HG03175 (cell line): ENCODE measurements at regions not wholly inside any gene's neighbourhood (a gene's known extent, or its start where the extent isn't known, plus 50 kb on each side); places are given as distances from the start of the nearest gene placed in this dataset.
"Not testable (repeated sequence)": the region's sequence is repeated elsewhere in the genome, so short reads cannot be mapped to it uniquely, and the experiment has no call there.

Experiments used
- ATAC-seq: cut with Tn5 transposase; IDR thresholded peaks from one replicate; pipeline ENCODE4 v1.9.1; 2021; ENCODE audit warnings: mild to moderate bottlenecking, moderate library complexity; ENCODE audit not compliant: unreplicated experiment

DNA sequence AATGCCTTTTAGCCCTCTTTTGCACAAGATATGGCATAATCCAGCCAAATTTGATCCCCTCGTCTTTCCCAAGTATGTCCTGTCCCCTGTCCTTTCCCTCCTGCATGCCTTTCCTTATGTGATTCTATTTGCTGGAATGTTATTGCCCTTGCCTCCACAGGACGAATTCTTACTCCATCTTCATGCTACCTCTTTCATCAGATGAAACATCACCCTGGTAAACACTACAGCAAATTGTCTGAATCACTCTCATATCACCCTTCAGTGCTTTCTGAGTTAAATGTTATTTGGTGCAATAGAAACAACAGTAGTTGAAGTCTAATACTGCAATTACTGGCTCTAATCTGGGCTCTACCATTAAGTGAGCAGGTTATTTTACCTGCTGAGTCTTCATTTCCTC lies 52.2 kb upstream of the FAT1 start:
- no peak for ATAC-seq

- ATAC-seq, result no peak
Observed at GRCh38 chr4:186778134-186778533, 54.5 kb upstream of the FAT1 start.

- ATAC-seq, result no peak
Observed at GRCh38 chr4:186780291-186781031, 56.8 kb upstream of the FAT1 start.

- no peak for ATAC-seq
Observed at GRCh38 chr4:186781032-186781917, 57.6 kb upstream of the FAT1 start.

- no peak for ATAC-seq
Observed at GRCh38 chr4:186782302-186782701, 58.6 kb upstream of the FAT1 start.

- no peak for ATAC-seq
Observed at GRCh38 chr4:186787536-186787935, 63.9 kb upstream of the FAT1 start.

GRCh38 chr4:186789651-186790050 lies 66.0 kb upstream of the FAT1 start:
- no peak for ATAC-seq

DNA sequence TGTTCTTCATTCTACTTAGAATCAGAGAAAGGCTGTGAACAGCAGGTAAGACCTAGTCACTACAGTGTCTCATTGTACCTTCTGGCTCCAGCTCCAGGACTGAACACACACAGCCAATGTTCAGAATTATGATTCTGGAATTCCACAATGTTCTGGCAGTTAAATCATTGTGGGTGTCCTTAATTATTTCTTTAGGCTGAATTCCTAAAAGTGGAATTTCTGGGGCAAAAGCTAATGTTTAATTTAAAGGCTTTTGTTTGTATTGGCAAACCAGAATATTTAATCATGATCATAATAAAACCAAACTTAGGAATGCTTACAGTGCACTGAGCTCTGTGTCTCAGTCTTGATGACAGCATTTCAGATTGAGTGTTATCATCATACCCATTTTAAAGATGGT lies 67.0 kb upstream of the FAT1 start:
- ATAC-seq, result no peak

DNA sequence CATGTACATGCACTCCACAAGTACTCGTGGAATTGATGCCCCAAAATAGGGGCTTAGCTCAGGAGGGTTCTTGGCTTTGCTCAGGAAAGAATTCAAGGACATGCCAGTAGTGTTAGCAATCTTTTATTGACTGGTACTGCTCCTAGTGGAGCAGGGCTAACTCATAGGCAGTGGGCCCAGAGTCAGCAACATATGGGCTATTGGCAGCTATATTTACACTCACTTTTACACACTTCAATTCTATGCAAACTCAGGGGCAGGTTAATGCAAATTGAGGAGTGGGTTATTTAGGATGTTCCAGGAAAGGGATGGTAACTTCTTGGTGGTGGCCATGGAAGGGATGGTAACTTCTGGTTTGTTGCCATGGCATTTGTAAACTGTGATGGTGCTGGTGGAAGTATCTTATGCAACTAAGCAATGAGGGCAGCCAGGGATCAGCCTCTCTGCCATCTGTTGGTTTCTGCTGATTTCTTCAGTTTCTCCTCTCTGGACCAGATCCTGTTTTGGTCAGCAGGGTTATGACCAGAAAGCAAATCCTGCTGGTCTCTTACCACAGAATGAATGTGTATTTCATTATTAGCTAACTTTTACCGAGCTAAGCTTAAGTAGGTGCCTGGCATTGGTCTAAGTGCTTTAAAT lies 69.2 kb upstream of the FAT1 start:
- ATAC-seq, result no peak

DNA sequence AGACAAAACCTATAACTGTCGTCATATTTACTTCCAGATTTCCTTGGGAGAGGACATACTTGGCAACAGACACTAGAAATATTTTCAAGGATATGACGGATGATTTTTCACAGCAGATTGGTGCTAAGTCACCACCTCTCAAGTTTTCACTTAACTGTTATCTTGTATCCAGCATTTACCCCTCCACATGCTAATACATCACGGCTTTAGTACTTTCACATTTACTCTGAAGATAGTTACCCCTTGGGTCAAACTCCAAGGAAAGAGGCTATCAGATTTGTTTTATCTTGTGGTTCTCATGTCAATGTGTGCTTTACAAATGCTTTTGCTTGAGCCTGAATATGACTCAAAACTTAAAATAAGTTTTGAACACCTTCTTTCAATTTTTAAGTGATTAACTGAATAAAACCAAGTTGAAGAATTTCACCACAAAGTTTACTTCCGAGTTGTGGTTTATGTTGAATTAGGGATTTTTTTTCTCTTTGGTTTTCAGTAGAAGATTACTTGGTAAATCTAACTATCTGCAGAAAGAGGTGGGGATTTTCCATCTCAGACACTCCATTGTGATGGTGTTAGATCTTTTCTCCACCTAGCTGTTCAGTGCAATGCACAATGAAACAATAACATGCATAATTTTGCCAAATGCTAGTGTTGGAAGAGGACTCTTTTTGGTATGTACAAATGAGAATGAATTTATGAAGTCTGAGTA lies 75.4 kb upstream of the FAT1 start:
- ATAC-seq, result no peak

GRCh38 chr4:186805020-186805820 lies 81.6 kb upstream of the FAT1 start:
- no peak for ATAC-seq

DNA sequence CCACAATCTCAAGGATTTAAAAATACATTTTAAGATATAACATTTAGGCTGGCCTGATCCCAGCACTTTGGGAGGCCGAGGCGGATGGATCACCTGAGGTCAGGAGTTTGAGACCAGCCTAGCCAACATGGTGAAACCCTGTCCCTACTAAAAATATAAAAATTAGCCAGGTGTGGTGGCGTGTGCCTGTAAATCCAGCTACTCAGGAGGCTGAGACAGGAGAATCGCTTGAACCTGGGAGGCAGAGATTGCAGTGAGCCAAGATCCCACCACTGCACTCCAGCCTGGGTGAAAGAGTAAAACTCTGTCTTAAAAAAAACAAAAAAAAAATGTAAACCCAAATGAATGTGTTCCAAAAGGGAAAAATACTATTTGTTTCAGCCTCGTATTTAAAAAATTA lies 82.3 kb upstream of the FAT1 start:
- not testable (repeated sequence) for ATAC-seq

GRCh38 chr4:186806679-186807421 lies 83.2 kb upstream of the FAT1 start:
- ATAC-seq, result no peak

DNA sequence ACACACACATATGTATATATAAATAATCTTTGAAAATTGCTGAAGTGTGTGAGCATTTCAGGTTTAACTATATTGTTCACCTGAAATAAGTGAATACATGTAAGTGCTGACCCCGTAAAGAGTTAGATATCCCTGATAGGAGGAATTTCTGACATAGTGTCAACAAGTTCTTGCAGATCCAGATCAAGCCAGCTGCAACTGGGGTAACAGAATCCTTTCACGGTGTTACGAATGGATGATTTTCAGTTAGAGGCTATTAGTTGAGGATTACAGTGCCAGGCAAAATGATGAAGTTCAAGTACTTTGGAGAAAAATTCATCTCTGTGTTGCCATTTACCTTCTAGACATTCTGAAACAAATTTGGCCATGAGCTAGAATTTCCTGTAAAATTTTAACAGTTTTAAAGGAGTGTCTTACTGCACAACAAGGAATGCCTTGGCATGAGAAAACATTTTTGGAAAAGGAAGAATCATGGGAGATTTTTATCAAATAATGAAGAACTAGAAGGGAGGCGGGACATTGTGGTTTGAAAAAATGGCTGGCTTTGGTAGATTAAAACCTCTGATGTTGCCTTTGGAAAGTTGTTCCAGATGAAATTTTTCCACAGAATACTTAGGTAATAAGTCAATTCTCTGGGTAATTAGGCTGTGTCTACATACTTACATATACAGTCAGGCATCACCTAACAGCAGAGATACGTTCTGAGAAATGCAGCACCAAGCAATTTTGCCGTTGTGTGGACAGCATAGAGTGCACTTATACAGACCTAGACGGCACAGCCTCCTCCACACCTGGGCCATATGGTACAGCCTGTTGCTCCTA lies 84.4 kb upstream of the FAT1 start:
- no peak for ATAC-seq

DNA sequence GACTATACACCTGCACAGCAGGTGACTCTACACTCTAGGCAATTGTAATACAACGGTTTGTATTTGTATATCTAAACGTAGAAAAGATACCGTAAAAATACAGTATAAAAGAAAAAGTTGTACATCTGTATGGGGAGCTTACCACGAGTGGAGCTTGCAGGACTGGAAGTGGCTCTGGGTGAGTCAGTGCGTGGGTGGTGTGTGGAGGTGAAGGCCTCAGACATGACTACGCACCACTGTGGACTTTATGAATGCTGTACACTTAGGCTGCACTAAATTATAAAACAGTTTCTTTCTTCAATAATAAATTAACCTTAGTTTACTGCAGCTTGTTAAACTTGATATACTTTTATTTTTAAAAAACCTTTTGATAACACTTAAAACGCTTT lies 85.0 kb upstream of the FAT1 start:
- no peak for ATAC-seq

- no peak for ATAC-seq
Observed at GRCh38 chr4:186809070-186809469, 85.4 kb upstream of the FAT1 start.

DNA sequence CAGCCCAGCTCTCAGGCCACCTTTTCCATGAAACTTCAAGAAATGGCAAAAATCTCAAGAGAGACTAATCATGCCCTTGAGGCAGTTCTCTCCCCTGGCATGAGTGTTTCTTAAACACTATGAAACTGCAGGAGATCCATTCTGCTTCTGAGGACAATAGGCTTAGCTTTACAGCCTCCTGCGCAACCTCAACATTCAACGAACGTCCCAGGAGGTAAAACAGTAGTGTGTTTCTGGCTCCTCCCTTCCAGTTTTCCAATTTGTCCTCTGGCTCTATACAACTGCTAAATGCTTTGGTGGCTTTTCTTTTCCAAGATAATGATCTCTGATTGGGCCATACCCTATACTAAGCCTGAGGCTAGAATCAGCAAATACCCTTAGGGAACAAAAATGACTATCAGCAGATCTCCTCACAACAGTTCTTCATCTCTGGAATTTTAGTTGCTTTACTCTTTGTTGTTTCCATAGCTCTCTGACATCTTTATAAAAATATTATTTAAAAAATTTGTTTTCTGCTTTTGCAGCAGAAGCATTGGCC lies 87.0 kb upstream of the FAT1 start:
- ATAC-seq, result no peak

GRCh38 chr4:186812592-186812991 lies 88.9 kb upstream of the FAT1 start:
- ATAC-seq, result no peak
